ENCODE measurements at regions not wholly inside any gene's neighbourhood (a gene's known extent, or its start where the extent isn't known, plus 50 kb on each side); places are given as distances from the start of the nearest gene placed in this dataset.

- DNase-seq, result no peak
Measured at GRCh38 chr9:129410226-129410625, 210.7 kb downstream of the C9orf50 start.

- no peak for DNase-seq
Measured at GRCh38 chr9:129408535-129409215, 212.2 kb downstream of the C9orf50 start.

- DNase-seq, result no peak
Measured at GRCh38 chr9:129407905-129408452, 212.9 kb downstream of the C9orf50 start.

GRCh38 chr9:129406278-129407225 is 214.3 kb downstream of the C9orf50 start:
- no peak for DNase-seq

- no peak for DNase-seq
Measured at GRCh38 chr9:129405827-129406213, 215.1 kb downstream of the C9orf50 start.

- DNase-seq, result peak; percentile 47
Measured at GRCh38 chr9:129405089-129405826, 215.6 kb downstream of the C9orf50 start.

GRCh38 chr9:129404621-129405020 is 216.3 kb downstream of the C9orf50 start:
- DNase-seq, result no peak

- DNase-seq, result no peak
Measured at GRCh38 chr9:129403779-129404620, 216.9 kb downstream of the C9orf50 start.

- no peak for DNase-seq
Measured at GRCh38 chr9:129402931-129403778, 217.7 kb downstream of the C9orf50 start.

- no peak for DNase-seq
Measured at GRCh38 chr9:129402371-129402739, 218.5 kb downstream of the C9orf50 start.

GRCh38 chr9:129401623-129402370 is 219.1 kb downstream of the C9orf50 start:
- no peak for DNase-seq

- no peak for DNase-seq
Measured at GRCh38 chr9:129400971-129401622, 219.8 kb downstream of the C9orf50 start.

- no peak for DNase-seq
Measured at GRCh38 chr9:129400001-129400970, 220.6 kb downstream of the C9orf50 start.

- DNase-seq, result no peak
Measured at GRCh38 chr9:129399634-129399990, 221.3 kb downstream of the C9orf50 start.

GRCh38 chr9:129398961-129399633 is 221.0 kb upstream of the IER5L start:
- no peak for DNase-seq

- DNase-seq, result no peak
Measured at GRCh38 chr9:129398101-129398960, 220.3 kb upstream of the IER5L start.

- DNase-seq, result no peak
Measured at GRCh38 chr9:129397335-129397734, 219.3 kb upstream of the IER5L start.
